HL-60/S4 treated with phorbol 12-myristate 13-acetate at 8.2 ng/mL for 4 days and 3 days (cell line): ENCODE measurements at regions not wholly inside any gene's neighbourhood (a gene's known extent, or its start where the extent isn't known, plus 50 kb on each side); places are given as distances from the start of the nearest gene placed in this dataset.

Experiments used
- in situ Hi-C: fragments of 300-500 bp; cut with MboI; formaldehyde crosslinking; loops from 2 replicates; pipeline ENCODE4 v1.15.0; 2022; ENCODE audit warnings: low sequenced_read_pairs

GRCh38 chr5:105963696-105964255, 1707.0 kb downstream of the EFNA5 start:
- in situ Hi-C loops, result no loop called here

GRCh38 chr5:105961572-105961971, 1709.2 kb downstream of the EFNA5 start:
- in situ Hi-C loops, result no loop called here

GRCh38 chr5:105956456-105957196, 1714.1 kb downstream of the EFNA5 start:
- in situ Hi-C loops, result no loop called here

- in situ Hi-C loops, result no loop called here
Observed at GRCh38 chr5:105954341-105954740, 1716.4 kb downstream of the EFNA5 start.

- in situ Hi-C loops, result no loop called here
Observed at GRCh38 chr5:105953616-105954015, 1717.1 kb downstream of the EFNA5 start.

GRCh38 chr5:105952875-105953274, 1717.9 kb downstream of the EFNA5 start:
- in situ Hi-C loops, result no loop called here

GRCh38 chr5:105947461-105947860, 1723.3 kb downstream of the EFNA5 start:
- in situ Hi-C loops, result no loop called here

GRCh38 chr5:105945203-105945972, 1725.3 kb downstream of the EFNA5 start:
- in situ Hi-C loops, result no loop called here

GRCh38 chr5:105940181-105940580, 1730.6 kb downstream of the EFNA5 start:
- in situ Hi-C loops, result no loop called here

- in situ Hi-C loops, result no loop called here
Observed at GRCh38 chr5:105934171-105934570, 1736.6 kb downstream of the EFNA5 start.

- in situ Hi-C loops, result no loop called here
Observed at GRCh38 chr5:105931881-105932421, 1738.8 kb downstream of the EFNA5 start.

- in situ Hi-C loops, result no loop called here
Observed at GRCh38 chr5:105929858-105930257, 1740.9 kb downstream of the EFNA5 start.

- in situ Hi-C loops, result no loop called here
Observed at GRCh38 chr5:105924366-105924765, 1746.4 kb downstream of the EFNA5 start.

- in situ Hi-C loops, result no loop called here
Observed at GRCh38 chr5:105922574-105922973, 1748.2 kb downstream of the EFNA5 start.

GRCh38 chr5:105922080-105922479, 1748.7 kb downstream of the EFNA5 start:
- in situ Hi-C loops, result no loop called here

GRCh38 chr5:105917189-105917588, 1753.5 kb downstream of the EFNA5 start:
- in situ Hi-C loops, result no loop called here

GRCh38 chr5:105907016-105907415, 1763.7 kb downstream of the EFNA5 start:
- in situ Hi-C loops, result no loop called here

GRCh38 chr5:105905392-105905791, 1765.3 kb downstream of the EFNA5 start:
- in situ Hi-C loops, result no loop called here

- in situ Hi-C loops, result no loop called here
Observed at GRCh38 chr5:105903069-105903468, 1767.7 kb downstream of the EFNA5 start.

- in situ Hi-C loops, result no loop called here
Observed at GRCh38 chr5:105899726-105900125, 1771.0 kb downstream of the EFNA5 start.

- in situ Hi-C loops, result no loop called here
Observed at GRCh38 chr5:105898183-105898582, 1772.6 kb downstream of the EFNA5 start.

- in situ Hi-C loops, result no loop called here
Observed at GRCh38 chr5:105885266-105885665, 1785.5 kb downstream of the EFNA5 start.
